Stimulated activated effector memory CD8-positive, alpha-beta T cell treated with anti-CD3 and anti-CD28 coated beads, Interleukin-12 subunit alpha, Interleukin-12 subunit beta, amount 100 ng/mL, for 72 hours (primary cell): ENCODE measurements at regions not wholly inside any gene's neighbourhood (a gene's known extent, or its start where the extent isn't known, plus 50 kb on each side); places are given as distances from the start of the nearest gene placed in this dataset.

ENCODE experiments used
- ATAC-seq: fragments of 150-1000 bp; cut with Tn5 transposase; 2 replicates; pipeline ENCODE4 v1.10.0; 2021
- DNase-seq, 2 donors: peaks; one replicate each; pipeline ENCODE4 v3.0.0; 2021 to 2022; ENCODE audit warnings: low spot score in 2 of 2
- H3K27ac Mint-ChIP-seq: one replicate; pipeline ENCODE4 v1.8.0; 2022; ENCODE audit warnings: mild to moderate bottlenecking, mixed read lengths
- H3K36me3 Mint-ChIP-seq: one replicate; pipeline ENCODE4 v1.8.0; 2022; ENCODE audit warnings: mild to moderate bottlenecking, mixed read lengths
- H3K4me1 Mint-ChIP-seq: one replicate; pipeline ENCODE4 v1.8.0; 2022; ENCODE audit warnings: mixed read lengths
- H3K4me3 Mint-ChIP-seq: one replicate; pipeline ENCODE4 v1.8.0; 2022; ENCODE audit warnings: mild to moderate bottlenecking, mixed read lengths
- H3K9me3 Mint-ChIP-seq: one replicate; pipeline ENCODE4 v1.8.0; 2022; ENCODE audit warnings: mixed read lengths

- no peak overlapping the region for H3K4me3 Mint-ChIP-seq
- ATAC-seq (no peak), DNase-seq (no peak)
- no peaks in the 10 kb centered on the region for H3K4me1 Mint-ChIP-seq
- H3K9me3 Mint-ChIP-seq, result peaks cover 10% of the 10 kb centered on the region
- no peaks in the 10 kb centered on the region for H3K36me3 Mint-ChIP-seq
- no peak overlapping the region for H3K27ac Mint-ChIP-seq
These were observed 189.1 kb downstream of the SLC7A11 start for GRCh38 chr4:138052806-138053632.

GRCh38 chr4:138051157-138051556 is 191.0 kb downstream of the SLC7A11 start:
- Mint-ChIP-seq H3K4me3 (no peak overlapping the region), H3K36me3 (no peaks in the 10 kb centered on the region), H3K27ac (no peak overlapping the region), H3K4me1 (no peaks in the 10 kb centered on the region), H3K9me3 (peaks cover 6% of the 10 kb centered on the region)
- DNase-seq (no peak), ATAC-seq (no peak)

GRCh38 chr4:138050601-138051000 is 191.5 kb downstream of the SLC7A11 start:
- ATAC-seq (no peak), DNase-seq (no peak)
- Mint-ChIP-seq H3K4me1 (no peaks in the 10 kb centered on the region), H3K9me3 (peaks cover 6% of the 10 kb centered on the region), H3K36me3 (no peaks in the 10 kb centered on the region), H3K27ac (no peak overlapping the region), H3K4me3 (no peak overlapping the region)

- no peak overlapping the region for H3K4me3 Mint-ChIP-seq
- H3K36me3 Mint-ChIP-seq, result no peaks in the 10 kb centered on the region
- ATAC-seq, result no peak
- DNase-seq, result no peak
- no peak overlapping the region for H3K27ac Mint-ChIP-seq
- no peaks in the 10 kb centered on the region for H3K4me1 Mint-ChIP-seq
- peaks cover 6% of the 10 kb centered on the region for H3K9me3 Mint-ChIP-seq
These were observed 192.8 kb downstream of the SLC7A11 start for GRCh38 chr4:138049355-138049754.

GRCh38 chr4:138047290-138047689 is 194.9 kb downstream of the SLC7A11 start:
- ATAC-seq, result no peak
- H3K9me3 Mint-ChIP-seq, result peaks cover 2% of the 10 kb centered on the region
- no peak for DNase-seq
- no peaks in the 10 kb centered on the region for H3K36me3 Mint-ChIP-seq
- H3K4me1 Mint-ChIP-seq, result no peaks in the 10 kb centered on the region
- H3K4me3 Mint-ChIP-seq, result no peak overlapping the region
- H3K27ac Mint-ChIP-seq, result no peak overlapping the region

GRCh38 chr4:138045036-138045435 is 197.1 kb downstream of the SLC7A11 start:
- H3K4me3 Mint-ChIP-seq, result no peak overlapping the region
- peaks cover 2% of the 10 kb centered on the region for H3K9me3 Mint-ChIP-seq
- ATAC-seq, result no peak
- no peak overlapping the region for H3K27ac Mint-ChIP-seq
- no peaks in the 10 kb centered on the region for H3K4me1 Mint-ChIP-seq
- no peaks in the 10 kb centered on the region for H3K36me3 Mint-ChIP-seq
- DNase-seq, result no peak

- Mint-ChIP-seq H3K4me3 (no peak overlapping the region), H3K36me3 (no peaks in the 10 kb centered on the region), H3K4me1 (no peaks in the 10 kb centered on the region), H3K9me3 (no peaks in the 10 kb centered on the region), H3K27ac (no peak overlapping the region)
- no peak for ATAC-seq
- no peak for DNase-seq
These were observed 203.1 kb downstream of the SLC7A11 start for GRCh38 chr4:138039010-138039409.

- H3K36me3 Mint-ChIP-seq, result no peaks in the 10 kb centered on the region
- H3K9me3 Mint-ChIP-seq, result no peaks in the 10 kb centered on the region
- no peak overlapping the region for H3K4me3 Mint-ChIP-seq
- no peak for DNase-seq
- H3K4me1 Mint-ChIP-seq, result no peaks in the 10 kb centered on the region
- no peak for ATAC-seq
- H3K27ac Mint-ChIP-seq, result no peak overlapping the region
These were observed 204.5 kb downstream of the SLC7A11 start for GRCh38 chr4:138037696-138038095.

- Mint-ChIP-seq H3K9me3 (no peaks in the 10 kb centered on the region), H3K36me3 (no peaks in the 10 kb centered on the region), H3K4me3 (no peak overlapping the region), H3K27ac (no peak overlapping the region), H3K4me1 (no peaks in the 10 kb centered on the region)
- DNase-seq, result no peak
- ATAC-seq, result peak; percentile 40
These were observed 206.3 kb downstream of the SLC7A11 start for GRCh38 chr4:138035781-138036258.

GRCh38 chr4:138034871-138035270 is 207.3 kb downstream of the SLC7A11 start:
- no peaks in the 10 kb centered on the region for H3K4me1 Mint-ChIP-seq
- no peak for ATAC-seq
- no peak for DNase-seq
- H3K27ac Mint-ChIP-seq, result no peak overlapping the region
- H3K4me3 Mint-ChIP-seq, result no peak overlapping the region
- no peaks in the 10 kb centered on the region for H3K36me3 Mint-ChIP-seq
- peaks cover 3% of the 10 kb centered on the region for H3K9me3 Mint-ChIP-seq

GRCh38 chr4:138032222-138032621 is 209.9 kb downstream of the SLC7A11 start:
- no peaks in the 10 kb centered on the region for H3K36me3 Mint-ChIP-seq
- H3K9me3 Mint-ChIP-seq, result peaks cover 3% of the 10 kb centered on the region
- no peaks in the 10 kb centered on the region for H3K4me1 Mint-ChIP-seq
- H3K4me3 Mint-ChIP-seq, result no peak overlapping the region
- H3K27ac Mint-ChIP-seq, result no peak overlapping the region
- ATAC-seq (no peak), DNase-seq (no peak)

- Mint-ChIP-seq H3K4me1 (no peaks in the 10 kb centered on the region), H3K9me3 (peaks cover 3% of the 10 kb centered on the region), H3K36me3 (no peaks in the 10 kb centered on the region), H3K4me3 (no peak overlapping the region), H3K27ac (no peak overlapping the region)
- ATAC-seq (no peak), DNase-seq (no peak)
These were observed 211.8 kb downstream of the SLC7A11 start for GRCh38 chr4:138030375-138030774.

- H3K4me1 Mint-ChIP-seq, result no peaks in the 10 kb centered on the region
- no peak overlapping the region for H3K27ac Mint-ChIP-seq
- peaks cover 3% of the 10 kb centered on the region for H3K9me3 Mint-ChIP-seq
- ATAC-seq, result no peak
- H3K36me3 Mint-ChIP-seq, result no peaks in the 10 kb centered on the region
- no peak overlapping the region for H3K4me3 Mint-ChIP-seq
- no peak for DNase-seq
These were observed 213.2 kb downstream of the SLC7A11 start for GRCh38 chr4:138028923-138029322.

GRCh38 chr4:138021139-138021830 is 220.9 kb downstream of the SLC7A11 start:
- no peaks in the 10 kb centered on the region for H3K9me3 Mint-ChIP-seq
- no peaks in the 10 kb centered on the region for H3K36me3 Mint-ChIP-seq
- DNase-seq (no peak), ATAC-seq (no peak)
- H3K27ac Mint-ChIP-seq, result no peak overlapping the region
- H3K4me3 Mint-ChIP-seq, result no peak overlapping the region
- no peaks in the 10 kb centered on the region for H3K4me1 Mint-ChIP-seq

- DNase-seq, result no peak
- H3K36me3 Mint-ChIP-seq, result no peaks in the 10 kb centered on the region
- no peak overlapping the region for H3K27ac Mint-ChIP-seq
- no peaks in the 10 kb centered on the region for H3K9me3 Mint-ChIP-seq
- H3K4me1 Mint-ChIP-seq, result no peaks in the 10 kb centered on the region
- no peak for ATAC-seq
- H3K4me3 Mint-ChIP-seq, result no peak overlapping the region
These were observed 227.4 kb downstream of the SLC7A11 start for GRCh38 chr4:138014590-138015288.
